22Rv1 (cell line): ENCODE measurements at regions not wholly inside any gene's neighbourhood (a gene's known extent, or its start where the extent isn't known, plus 50 kb on each side); places are given as distances from the start of the nearest gene placed in this dataset.
A peak's percentile ranks its signal among the peaks of the same experiment; 100 is the strongest.

Source experiments
- H3K27ac ChIP-seq: fragments of 450-650 bp; 2 replicates; pipeline ENCODE4 v1.5.1; 2017
- ZFX ChIP-seq: fragments of 450-650 bp; IDR thresholded peaks from 2 replicates; pipeline ENCODE4 v1.6.1; 2017; ENCODE audit warnings: antibody characterized with exemption, borderline replicate concordance
- TF ChIP-seq, protein P1 (sequence below): fragments of 450-650 bp; IDR thresholded peaks from 2 replicates; pipeline ENCODE4 v1.5.1; 2017; ENCODE audit warnings: mild to moderate bottlenecking

DNA sequence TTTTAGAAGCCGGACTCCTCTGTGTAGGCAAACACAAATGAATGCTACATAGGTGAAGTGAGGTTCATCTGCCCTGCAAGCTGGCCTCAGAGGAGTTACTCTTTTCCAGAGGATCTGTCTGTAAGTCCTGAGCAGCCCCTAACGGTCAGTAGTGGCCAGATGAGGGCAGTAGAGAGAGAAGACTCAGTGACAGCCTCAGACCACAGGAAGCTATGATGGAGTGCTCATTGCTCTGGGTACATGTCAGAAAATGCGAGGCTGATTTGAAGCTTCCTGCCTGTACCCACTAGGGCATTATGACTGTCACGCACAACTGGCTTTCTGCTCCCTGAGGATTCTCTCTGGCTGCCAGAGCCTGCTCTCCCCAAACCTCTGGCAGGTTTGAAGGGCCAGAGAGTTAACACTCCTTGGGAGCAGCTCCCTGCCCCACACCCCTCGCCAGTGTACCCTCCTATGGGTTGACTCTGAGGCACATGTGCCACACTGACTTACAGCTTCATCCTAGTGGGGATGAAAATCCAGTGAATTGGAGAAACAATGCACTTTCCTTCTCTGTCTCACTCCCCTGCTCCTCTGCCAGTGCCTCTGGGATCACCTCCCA lies 141.5 kb downstream of the GABRG2 start:
- no peak for TF ChIP-seq ZFX
- TF ChIP-seq, protein P1, sequence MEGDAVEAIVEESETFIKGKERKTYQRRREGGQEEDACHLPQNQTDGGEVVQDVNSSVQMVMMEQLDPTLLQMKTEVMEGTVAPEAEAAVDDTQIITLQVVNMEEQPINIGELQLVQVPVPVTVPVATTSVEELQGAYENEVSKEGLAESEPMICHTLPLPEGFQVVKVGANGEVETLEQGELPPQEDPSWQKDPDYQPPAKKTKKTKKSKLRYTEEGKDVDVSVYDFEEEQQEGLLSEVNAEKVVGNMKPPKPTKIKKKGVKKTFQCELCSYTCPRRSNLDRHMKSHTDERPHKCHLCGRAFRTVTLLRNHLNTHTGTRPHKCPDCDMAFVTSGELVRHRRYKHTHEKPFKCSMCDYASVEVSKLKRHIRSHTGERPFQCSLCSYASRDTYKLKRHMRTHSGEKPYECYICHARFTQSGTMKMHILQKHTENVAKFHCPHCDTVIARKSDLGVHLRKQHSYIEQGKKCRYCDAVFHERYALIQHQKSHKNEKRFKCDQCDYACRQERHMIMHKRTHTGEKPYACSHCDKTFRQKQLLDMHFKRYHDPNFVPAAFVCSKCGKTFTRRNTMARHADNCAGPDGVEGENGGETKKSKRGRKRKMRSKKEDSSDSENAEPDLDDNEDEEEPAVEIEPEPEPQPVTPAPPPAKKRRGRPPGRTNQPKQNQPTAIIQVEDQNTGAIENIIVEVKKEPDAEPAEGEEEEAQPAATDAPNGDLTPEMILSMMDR = peak; percentile 84
- no peak overlapping the region for H3K27ac ChIP-seq

DNA sequence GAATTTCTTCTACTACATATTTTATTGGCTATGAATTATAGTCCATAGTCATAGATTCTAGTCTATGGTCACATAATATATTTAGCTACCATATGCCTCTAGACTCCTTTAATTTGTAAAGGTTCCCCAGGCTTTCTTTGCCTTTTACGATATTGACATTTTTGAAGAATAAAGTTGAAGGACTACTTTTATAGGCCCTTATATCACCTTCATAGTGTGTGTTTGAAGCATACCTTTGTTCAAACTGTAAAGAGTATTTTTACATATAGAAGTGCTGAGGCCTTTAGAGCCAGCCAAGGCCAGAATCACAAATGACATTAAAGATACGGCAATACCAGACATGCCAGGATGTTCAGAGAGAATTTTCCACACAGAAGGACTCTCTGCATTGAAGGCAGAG lies 147.0 kb downstream of the GABRG2 start:
- no peak for TF ChIP-seq ZFX
- TF ChIP-seq, protein P1 = no peak
- H3K27ac ChIP-seq = no peak overlapping the region

DNA sequence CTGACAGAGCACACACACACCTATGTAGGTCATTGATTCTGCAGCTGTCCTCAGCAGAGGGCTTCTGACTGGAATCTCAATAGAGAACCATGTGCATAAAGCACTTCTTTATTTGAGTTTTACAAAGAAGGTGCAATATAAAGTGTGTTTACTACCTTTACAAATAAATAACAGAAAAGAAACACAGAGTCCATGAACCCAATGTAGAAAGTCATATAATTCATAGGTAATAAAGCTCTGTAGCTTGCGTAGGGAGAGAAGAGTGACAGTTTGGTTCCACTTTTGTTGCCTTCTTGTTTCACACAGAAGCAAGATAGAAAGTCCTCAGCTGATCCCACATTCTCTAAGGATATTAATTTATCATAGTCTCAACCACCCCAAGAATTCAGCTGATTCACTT lies 149.5 kb downstream of the GABRG2 start:
- H3K27ac ChIP-seq = no peak overlapping the region
- TF ChIP-seq ZFX = no peak
- TF ChIP-seq, protein P1 = no peak

DNA sequence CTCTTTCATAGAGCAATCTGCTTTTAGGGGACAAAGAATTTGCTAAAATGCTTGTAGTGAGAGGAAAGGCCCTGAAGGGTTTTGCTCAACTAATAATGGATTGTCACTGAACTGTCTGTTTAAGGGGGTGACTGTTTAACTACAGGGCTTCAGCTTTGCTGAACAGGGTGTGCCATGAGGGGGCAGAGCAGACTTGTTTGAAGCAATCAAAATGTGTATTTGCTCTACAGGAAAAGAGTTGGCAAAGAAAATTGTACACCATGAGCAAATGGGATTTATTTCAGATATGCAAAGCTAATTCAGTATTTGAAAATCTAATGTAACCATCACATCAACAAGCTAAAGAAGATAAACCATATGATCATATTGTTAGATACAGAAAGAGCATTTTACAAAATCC lies 154.3 kb downstream of the GABRG2 start:
- TF ChIP-seq ZFX = no peak
- TF ChIP-seq, protein P1 = no peak
- no peak overlapping the region for H3K27ac ChIP-seq

DNA sequence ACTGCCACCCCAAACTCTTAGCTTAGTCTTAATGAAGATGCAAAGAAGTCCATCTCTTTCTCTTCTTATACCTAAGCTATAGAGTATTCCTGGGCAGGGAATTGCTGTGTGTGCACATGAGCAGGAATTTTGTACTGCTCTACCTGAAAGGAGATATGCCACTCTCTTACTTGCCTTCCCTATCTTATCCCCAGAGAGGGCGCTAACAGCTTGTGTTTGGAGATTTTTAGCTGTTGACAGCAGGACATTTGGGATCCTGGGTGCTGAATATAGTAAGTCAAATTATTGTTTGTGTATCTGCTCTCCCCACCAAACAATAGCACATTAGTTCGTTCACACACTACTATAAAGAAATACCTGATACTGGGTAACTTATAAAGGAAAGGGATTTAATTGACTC lies 159.5 kb downstream of the GABRG2 start:
- H3K27ac ChIP-seq = no peak overlapping the region
- no peak for TF ChIP-seq ZFX
- TF ChIP-seq, protein P1 = peak; percentile 42

DNA sequence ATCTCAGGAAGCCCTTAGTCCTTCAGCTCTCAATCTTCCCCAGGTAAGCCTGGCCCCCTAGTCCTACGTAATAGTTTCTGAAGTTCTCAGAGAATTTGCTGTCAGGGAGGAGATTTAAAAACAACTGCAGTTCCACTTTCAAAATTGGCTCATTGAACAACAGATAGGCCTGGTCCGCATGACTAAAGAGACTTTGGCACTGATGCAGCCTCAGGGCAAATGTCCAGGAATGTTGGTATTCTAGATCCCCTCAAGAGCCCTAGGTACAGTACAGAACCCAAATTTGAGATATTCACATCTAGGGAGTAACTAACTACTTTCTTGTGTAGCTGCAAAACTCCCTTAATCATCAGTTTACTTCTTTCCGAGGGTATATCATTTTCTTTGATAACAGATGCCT lies 162.8 kb downstream of the GABRG2 start:
- H3K27ac ChIP-seq = no peak overlapping the region
- TF ChIP-seq, protein P1 = no peak
- no peak for TF ChIP-seq ZFX

DNA sequence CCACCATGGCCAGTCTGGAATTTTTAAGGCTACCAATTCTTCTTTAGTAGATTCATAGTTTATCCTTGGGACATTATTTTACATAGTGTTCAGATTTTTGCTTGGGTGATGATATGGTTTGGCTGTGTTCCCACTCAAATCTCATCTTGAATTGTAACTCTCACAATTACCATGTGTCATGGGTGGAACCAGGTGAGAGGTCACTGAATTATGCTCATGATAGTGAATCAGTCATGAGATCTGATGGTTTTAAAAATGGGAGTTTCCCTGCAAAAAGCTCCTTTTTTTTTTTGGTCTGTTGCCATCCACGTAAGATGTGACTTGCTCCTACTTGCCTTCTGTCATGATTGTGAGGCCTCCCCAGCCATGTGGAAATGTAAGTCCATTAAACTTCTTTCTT lies 163.9 kb downstream of the GABRG2 start:
- no peak for TF ChIP-seq ZFX
- TF ChIP-seq, protein P1 = no peak
- no peak overlapping the region for H3K27ac ChIP-seq
